A673 (cell line): ENCODE measurements at regions not wholly inside any gene's neighbourhood (a gene's known extent, or its start where the extent isn't known, plus 50 kb on each side); places are given as distances from the start of the nearest gene placed in this dataset.

Experiments used
- BruUV-seq: library from RNA; stranded (reverse); fragments of 400-500 nt; replicated peaks from 2 replicates; lab custom pipeline; 2021; lab: Mats Ljungman, UMichigan
- CTCF ChIA-PET: fragments of 300-600 bp; sonication (Branson Sonifier 250); formaldehyde crosslinking; loops from one replicate; lab custom pipeline; 2022; ENCODE audit warnings: antibody characterized with exemption; lab: Charles Lee
- POLR2A ChIA-PET: fragments of 300-600 bp; sonication (Branson Sonifier 250); formaldehyde crosslinking; loops from one replicate; lab custom pipeline; 2022; ENCODE audit warnings: antibody characterized with exemption; ENCODE audit not compliant: low non-redundant PET; lab: Charles Lee
- DNase-seq: peaks from one replicate; pipeline ENCODE4 v3.0.0-alpha.2; 2015; ENCODE audit warnings: low spot score
- H3K27ac ChIP-seq: fragments of 200-600 bp; sonication (generic); 2 replicates; pipeline ENCODE4 v1.5.1; 2016; ENCODE audit warnings: mixed run types, low read depth, mild to moderate bottlenecking, mixed read lengths, antibody characterized with exemption, low read length; ENCODE audit not compliant: poor library complexity, severe bottlenecking
- H3K27me3 ChIP-seq: fragments of 200-600 bp; sonication (generic); replicated peaks from 2 replicates; pipeline ENCODE4 v1.6.1; 2017; ENCODE audit warnings: mixed run types, low read depth, mild to moderate bottlenecking, mixed read lengths, antibody characterized with exemption, low read length; ENCODE audit not compliant: insufficient read depth, poor library complexity
- H3K36me3 ChIP-seq: fragments of 200-600 bp; sonication (generic); 2 replicates; pipeline ENCODE4 v1.6.1; 2016; ENCODE audit warnings: mixed run types, mild to moderate bottlenecking, mixed read lengths, antibody characterized with exemption, low read length; ENCODE audit not compliant: insufficient read depth, poor library complexity, severe bottlenecking
- H3K4me1 ChIP-seq: fragments of 200-600 bp; sonication (generic); 2 replicates; pipeline ENCODE4 v1.6.1; 2017; ENCODE audit warnings: mixed run types, mild to moderate bottlenecking, mixed read lengths, antibody characterized with exemption, low read length; ENCODE audit not compliant: insufficient read depth, poor library complexity, severe bottlenecking
- H3K4me3 ChIP-seq: fragments of 200-600 bp; sonication (generic); 2 replicates; pipeline ENCODE4 v1.5.1; 2016; ENCODE audit warnings: low read depth, mixed run types, mild to moderate bottlenecking, mixed read lengths, low read length; ENCODE audit not compliant: poor library complexity, severe bottlenecking
- H3K9me3 ChIP-seq: fragments of 200-600 bp; sonication (generic); 2 replicates; pipeline ENCODE4 v1.6.1; 2016; ENCODE audit warnings: mixed run types, low read depth, mild to moderate bottlenecking, mixed read lengths, antibody characterized with exemption, low read length; ENCODE audit not compliant: poor library complexity, severe bottlenecking
- EZH2 ChIP-seq: fragments of 200-600 bp; sonication (generic); IDR thresholded peaks from 2 replicates; pipeline ENCODE4 v1.6.1; 2017; ENCODE audit warnings: borderline replicate concordance, low read depth, mild to moderate bottlenecking, mixed read lengths, antibody characterized with exemption, low read length; ENCODE audit not compliant: poor library complexity, severe bottlenecking
- intact Hi-C: fragments of 100-400 bp; cut with micrococcal nuclease; formaldehyde crosslinking; loops from one replicate; pipeline ENCODE4 v1.10.0; 2022; ENCODE audit not compliant: unreplicated experiment
- TF ChIP-seq, protein P1 (sequence below): fragments of 300-800, 200-600 bp; sonication (generic); conservative IDR thresholded peaks from 2 replicates; pipeline ENCODE4 v1.5.1; 2017; ENCODE audit warnings: low read depth, mild to moderate bottlenecking, antibody characterized with exemption, low read length, moderate library complexity, mixed read lengths

DNA sequence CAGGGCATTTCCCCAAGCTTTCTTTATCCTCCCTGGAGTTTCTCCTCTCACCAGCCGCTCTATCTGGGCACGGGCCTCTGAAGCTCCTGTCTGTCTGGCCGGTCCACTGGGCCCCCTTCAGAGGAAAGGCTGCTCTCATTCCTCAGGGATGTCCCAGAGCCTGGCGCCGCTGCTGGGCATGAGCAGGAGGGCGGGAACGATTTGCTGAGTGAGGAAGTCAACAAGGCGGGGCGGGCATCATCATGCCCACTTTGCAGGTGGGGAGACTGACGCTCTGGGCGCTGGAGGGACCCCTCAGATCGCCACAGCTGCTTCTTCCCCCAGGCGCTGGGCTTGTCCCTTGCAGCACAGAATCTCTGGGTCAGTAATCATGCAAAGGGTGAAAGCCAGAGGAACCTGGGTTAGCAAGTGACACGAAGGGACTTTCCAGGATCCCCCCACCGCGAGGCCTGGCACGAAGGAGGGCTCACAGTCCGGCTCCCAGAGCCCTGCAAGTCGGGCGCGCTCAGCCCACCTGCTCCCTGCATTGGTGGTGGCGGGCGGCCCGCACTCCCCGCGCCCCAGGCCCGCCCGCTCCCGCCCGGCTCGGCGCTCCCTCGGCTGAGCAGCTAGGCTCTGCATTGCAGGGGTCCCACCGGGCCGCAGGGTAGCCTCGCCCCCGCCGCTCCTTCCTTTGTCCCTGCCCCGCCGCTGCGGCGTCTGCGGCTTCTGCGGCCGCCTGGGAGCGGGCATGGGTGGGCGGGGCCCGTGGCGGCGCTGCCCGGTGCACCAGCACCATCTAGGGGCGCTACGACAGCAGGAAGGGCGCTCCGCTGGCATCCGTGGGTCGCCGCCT, 157.8 kb downstream of the CYRIA start:
- ChIA-PET CTCF (interaction anchor here (0.6 kb wide), 1 partner anchor 26 kb away, joined by 3 read pairs; no protein-coding TSS in a partner anchor), POLR2A (no interaction called here)
- no peaks in the 10 kb centered on the region for H3K9me3 ChIP-seq
- no peaks in the 10 kb centered on the region for H3K36me3 ChIP-seq
- no TSS peak for BruUV-seq
- DNase-seq: peak; percentile 72
- intact Hi-C loops: loop anchor here (1.0 kb wide), 2 partner anchors 569 to 871 kb away; no protein-coding TSS in a partner anchor
- no peaks in the 10 kb centered on the region for H3K4me1 ChIP-seq
- no peaks in the 10 kb centered on the region for H3K27me3 ChIP-seq
- TF ChIP-seq, protein P1, sequence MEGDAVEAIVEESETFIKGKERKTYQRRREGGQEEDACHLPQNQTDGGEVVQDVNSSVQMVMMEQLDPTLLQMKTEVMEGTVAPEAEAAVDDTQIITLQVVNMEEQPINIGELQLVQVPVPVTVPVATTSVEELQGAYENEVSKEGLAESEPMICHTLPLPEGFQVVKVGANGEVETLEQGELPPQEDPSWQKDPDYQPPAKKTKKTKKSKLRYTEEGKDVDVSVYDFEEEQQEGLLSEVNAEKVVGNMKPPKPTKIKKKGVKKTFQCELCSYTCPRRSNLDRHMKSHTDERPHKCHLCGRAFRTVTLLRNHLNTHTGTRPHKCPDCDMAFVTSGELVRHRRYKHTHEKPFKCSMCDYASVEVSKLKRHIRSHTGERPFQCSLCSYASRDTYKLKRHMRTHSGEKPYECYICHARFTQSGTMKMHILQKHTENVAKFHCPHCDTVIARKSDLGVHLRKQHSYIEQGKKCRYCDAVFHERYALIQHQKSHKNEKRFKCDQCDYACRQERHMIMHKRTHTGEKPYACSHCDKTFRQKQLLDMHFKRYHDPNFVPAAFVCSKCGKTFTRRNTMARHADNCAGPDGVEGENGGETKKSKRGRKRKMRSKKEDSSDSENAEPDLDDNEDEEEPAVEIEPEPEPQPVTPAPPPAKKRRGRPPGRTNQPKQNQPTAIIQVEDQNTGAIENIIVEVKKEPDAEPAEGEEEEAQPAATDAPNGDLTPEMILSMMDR: peak; percentile 80
- TF ChIP-seq EZH2: no peak
- peak overlapping the region; percentile 47 for H3K4me3 ChIP-seq
- H3K27ac ChIP-seq: no peak overlapping the region

DNA sequence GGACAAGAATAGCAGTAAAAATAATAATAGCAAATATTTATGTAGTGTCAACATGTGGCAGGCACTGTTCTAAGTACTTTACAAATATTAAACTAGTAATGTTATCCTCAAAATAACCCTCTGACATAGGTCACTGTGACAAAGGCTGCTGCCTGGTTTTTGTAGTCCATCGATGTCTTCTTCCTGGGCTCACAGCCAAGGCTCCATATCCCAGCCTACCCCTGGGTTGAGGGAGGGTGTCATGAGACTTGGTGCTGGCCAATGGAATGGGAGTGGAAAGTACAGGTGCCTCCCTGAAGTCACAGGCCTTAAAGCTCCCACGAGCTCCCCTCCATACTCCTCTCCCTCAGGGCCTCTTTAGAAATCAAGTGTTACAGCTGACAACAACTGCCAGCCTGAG, 159.3 kb downstream of the CYRIA start:
- Histone ChIP-seq H3K27ac (no peak overlapping the region), H3K4me1 (no peaks in the 10 kb centered on the region), H3K27me3 (peaks cover 3% of the 10 kb centered on the region), H3K9me3 (no peaks in the 10 kb centered on the region), H3K36me3 (no peaks in the 10 kb centered on the region), H3K4me3 (no peak overlapping the region)
- ChIA-PET CTCF (interaction anchor here (0.5 kb wide), 1 partner anchor 87 kb away, joined by 8 read pairs; no protein-coding TSS in a partner anchor), POLR2A (no interaction called here)
- no TSS peak for BruUV-seq
- intact Hi-C loops: no loop called here
- DNase-seq: no peak
- no peak for TF ChIP-seq EZH2
- TF ChIP-seq, protein P1: no peak

DNA sequence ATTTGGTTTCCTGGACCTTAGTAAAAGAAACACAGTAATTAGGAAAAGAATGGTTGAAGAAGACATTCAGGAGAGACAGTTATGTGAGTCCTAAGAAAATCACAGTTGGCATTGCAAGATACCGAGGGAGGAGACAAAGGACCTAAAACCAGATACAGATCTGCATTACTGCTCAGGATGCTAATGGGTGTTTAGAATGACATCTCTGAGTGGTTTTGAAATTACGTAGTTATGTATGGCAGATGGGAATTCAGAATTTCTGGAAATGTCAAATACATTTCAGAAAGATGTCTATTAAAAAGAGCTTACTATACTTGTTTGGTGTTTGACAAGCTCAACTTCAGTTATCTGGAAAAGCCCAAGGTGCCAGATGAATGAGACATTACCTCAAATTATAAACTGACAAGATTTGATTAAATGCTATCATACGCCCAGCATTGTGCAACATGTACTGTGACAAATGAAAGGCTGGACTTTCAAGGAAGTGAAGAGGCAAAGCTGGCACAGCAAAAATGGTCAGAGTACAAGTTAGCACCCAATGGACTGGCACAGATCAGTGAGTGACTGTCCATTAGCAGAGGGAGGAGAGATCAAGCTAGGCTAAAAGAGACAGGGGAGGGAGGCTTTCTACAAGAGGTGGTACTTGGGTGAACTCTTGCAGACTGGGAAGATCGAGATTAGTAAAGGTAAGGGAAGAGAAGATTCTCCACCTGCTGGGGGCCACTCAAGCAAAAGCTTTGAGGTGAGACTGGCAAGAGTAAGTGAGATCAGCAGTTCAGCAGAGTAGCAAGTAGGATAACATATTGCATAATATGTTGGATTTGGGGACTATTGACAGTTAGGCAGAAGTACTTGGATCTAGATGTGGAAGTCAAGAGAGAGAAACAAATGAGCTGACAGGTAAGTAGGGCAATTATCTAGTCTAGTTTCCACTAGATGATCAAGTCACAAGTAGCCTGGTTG, 168.9 kb downstream of the CYRIA start:
- DNase-seq: no peak
- no peaks in the 10 kb centered on the region for H3K9me3 ChIP-seq
- peaks cover 4% of the 10 kb centered on the region for H3K27me3 ChIP-seq
- no peak overlapping the region for H3K4me3 ChIP-seq
- ChIA-PET POLR2A (no interaction called here), CTCF (no interaction called here)
- no TSS peak for BruUV-seq
- H3K27ac ChIP-seq: no peak overlapping the region
- intact Hi-C loops: loop anchor here (5.0 kb wide), 1 partner anchor 384 kb away; no protein-coding TSS in a partner anchor
- no peak for TF ChIP-seq EZH2
- TF ChIP-seq, protein P1: no peak
- H3K4me1 ChIP-seq: no peaks in the 10 kb centered on the region
- no peaks in the 10 kb centered on the region for H3K36me3 ChIP-seq
